GM13976 (cell line): ENCODE measurements at regions not wholly inside any gene's neighbourhood (a gene's known extent, or its start where the extent isn't known, plus 50 kb on each side); places are given as distances from the start of the nearest gene placed in this dataset.

Experiments
- DNase-seq: peaks from one replicate; pipeline ENCODE4 v3.0.0; 2012; ENCODE audit warnings: low spot score
- in situ Hi-C: fragments of 300-500 bp; cut with MboI; formaldehyde crosslinking; loops from one replicate; pipeline ENCODE4 v1.12.0; 2022; ENCODE audit warnings: low sequenced_read_pairs, mixed read lengths, inconsistent platforms; ENCODE audit not compliant: unreplicated experiment
- TF ChIP-seq, protein P1 (sequence below): IDR thresholded peaks from 2 replicates; pipeline ENCODE4 v1.5.1; 2012; ENCODE audit warnings: borderline replicate concordance, mild to moderate bottlenecking; ENCODE audit not compliant: insufficient read depth; ENCODE audit errors: extremely low read depth, missing control alignments, control extremely low read depth

DNA sequence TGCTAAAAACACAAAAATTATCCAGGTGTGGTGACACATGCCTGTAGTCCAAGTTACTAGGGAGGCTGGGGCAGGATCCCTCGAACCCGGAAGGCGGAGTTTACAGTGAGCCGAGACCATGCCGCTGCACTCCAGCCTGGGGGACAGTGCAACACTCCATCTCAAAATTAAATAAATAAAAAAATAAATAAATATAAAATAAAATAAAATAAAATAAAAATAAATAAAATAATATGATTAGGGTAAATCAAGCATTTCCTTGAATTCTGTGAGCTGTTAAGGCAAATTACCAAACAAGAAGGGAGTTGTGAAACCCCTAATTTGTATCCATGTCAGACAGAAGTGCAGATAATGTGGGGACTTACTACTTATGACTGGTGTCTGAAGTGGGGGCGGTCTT, 1928.9 kb upstream of the IGFBP7 start:
- TF ChIP-seq, protein P1, sequence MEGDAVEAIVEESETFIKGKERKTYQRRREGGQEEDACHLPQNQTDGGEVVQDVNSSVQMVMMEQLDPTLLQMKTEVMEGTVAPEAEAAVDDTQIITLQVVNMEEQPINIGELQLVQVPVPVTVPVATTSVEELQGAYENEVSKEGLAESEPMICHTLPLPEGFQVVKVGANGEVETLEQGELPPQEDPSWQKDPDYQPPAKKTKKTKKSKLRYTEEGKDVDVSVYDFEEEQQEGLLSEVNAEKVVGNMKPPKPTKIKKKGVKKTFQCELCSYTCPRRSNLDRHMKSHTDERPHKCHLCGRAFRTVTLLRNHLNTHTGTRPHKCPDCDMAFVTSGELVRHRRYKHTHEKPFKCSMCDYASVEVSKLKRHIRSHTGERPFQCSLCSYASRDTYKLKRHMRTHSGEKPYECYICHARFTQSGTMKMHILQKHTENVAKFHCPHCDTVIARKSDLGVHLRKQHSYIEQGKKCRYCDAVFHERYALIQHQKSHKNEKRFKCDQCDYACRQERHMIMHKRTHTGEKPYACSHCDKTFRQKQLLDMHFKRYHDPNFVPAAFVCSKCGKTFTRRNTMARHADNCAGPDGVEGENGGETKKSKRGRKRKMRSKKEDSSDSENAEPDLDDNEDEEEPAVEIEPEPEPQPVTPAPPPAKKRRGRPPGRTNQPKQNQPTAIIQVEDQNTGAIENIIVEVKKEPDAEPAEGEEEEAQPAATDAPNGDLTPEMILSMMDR: no peak
- in situ Hi-C loops: no loop called here
- no peak for DNase-seq

DNA sequence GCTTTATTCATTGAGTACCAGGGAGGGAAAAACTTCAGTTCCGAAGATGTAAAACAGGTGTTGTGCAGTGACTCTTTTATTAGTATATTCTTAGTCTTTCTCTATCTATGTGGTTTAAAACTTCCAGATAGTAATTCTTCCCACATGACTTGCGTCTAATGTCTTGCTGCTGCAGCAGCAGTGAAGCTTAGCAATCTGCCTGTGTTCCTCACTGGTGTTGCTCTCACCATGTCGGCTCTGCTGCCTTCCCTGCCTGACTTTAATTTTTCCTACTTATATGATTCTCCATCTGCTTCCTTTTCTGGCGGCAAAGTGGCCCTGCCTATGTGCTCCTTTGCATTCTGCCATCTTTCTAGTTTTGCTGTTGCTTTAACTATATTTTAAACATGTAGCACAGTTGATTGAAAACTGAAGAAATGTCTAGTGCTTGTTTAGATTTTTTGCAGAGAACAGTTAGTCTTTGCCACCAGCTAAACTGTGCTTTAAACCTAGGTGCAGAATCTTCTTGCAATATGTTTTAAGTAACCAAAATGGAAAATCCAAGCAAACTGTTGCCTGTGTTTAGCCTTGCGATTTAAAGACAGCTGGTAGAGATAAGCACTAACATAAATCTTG, 1934.2 kb upstream of the IGFBP7 start:
- no peak for DNase-seq
- in situ Hi-C loops: no loop called here
- TF ChIP-seq, protein P1: no peak

DNA sequence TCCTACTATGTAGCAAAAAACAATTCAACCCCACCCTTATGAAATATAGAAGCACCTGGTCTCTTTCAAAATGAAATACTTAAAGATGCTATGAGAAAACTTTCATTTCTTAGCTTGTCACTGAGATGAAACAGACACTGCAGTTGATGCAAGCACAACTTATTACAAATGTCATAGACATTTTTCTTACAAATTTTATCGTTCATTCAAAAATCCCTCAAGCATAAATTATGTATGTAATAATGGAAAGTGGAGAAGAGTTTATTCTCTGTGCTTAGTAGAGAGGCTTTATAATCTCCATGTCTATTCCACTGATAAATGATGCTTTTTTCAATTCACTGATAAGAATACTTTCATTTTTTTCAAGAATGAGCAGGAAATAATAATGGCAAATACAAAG, 1943.9 kb upstream of the IGFBP7 start:
- DNase-seq: no peak
- TF ChIP-seq, protein P1: no peak
- in situ Hi-C loops: no loop called here

DNA sequence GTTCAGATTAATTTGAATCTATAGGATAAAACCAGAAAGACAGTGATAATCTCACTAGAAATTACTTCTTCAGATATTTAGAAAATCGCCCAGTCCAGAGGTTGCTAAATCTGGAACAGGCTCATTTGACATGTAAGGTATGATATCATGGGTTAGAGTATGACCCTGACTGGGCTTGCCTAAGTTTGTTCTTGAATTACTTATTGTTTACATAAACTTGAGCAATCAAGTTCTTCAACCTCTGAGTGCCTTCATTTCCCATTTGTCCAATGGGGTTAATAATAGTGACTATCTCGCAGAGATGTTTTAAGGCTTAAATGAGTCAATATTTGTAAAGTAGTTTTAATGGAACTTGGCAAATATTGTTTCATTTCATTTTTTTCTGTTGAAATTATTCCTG, 1947.6 kb upstream of the IGFBP7 start:
- TF ChIP-seq, protein P1: no peak
- no peak for DNase-seq
- in situ Hi-C loops: no loop called here

DNA sequence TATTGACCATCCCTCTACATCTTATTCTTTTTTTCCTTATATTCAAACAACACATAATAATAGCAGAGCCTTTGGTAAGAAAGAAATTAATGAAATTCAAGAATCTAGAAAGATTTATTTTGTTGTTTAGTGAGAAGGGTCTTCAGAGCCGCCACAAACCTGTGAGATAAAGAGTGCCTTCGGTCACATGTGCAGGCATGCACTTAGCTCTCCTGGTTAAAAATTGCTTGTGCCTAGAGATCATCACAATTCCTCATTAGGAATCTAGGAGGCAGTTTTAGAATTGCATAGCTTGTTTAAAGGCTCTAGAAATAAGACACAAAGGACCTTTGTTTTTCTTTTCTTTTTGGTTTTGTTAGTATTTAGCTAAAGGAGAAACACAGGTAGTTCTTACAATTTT, 1948.4 kb upstream of the IGFBP7 start:
- no peak for DNase-seq
- TF ChIP-seq, protein P1: no peak
- in situ Hi-C loops: no loop called here

DNA sequence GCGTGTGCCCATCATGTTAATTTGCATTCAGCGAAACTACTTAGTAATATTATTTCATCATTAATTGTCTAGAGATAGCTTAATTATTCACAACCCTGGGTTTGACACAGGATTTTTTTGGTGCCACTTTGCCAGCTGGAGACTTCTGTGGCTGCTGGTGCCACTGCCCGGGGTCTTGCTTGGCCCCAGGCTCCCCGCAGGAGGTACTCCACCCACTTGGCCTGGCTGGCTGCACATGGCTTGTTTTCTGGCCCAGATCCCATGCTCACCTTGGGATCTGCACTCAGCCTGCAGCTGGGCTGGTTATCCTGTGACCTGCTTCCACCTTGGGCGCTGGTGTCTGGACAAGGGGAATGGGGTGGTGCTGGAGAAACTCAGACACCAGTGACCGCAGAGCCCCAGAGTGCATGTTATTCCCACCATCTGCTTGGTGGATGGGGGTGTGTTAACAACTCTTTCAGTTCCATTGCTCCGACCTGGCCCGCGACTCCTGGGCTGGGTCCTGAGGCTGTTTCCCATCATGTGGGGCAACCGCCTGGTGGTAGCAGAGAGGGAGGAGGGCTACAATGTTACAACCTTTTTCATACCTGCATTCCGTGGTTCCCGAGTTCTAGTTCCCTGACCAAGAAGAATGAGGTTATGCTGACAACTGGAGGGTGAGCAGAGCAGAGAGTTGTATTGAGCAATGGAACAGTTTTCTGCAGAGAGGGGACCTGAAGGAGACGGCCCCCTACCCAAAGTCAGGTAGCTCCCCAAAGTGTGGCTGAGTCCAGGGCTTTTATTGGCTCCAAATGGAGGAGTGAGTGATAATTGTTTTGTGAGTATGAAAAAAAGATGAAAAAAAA, 1950.0 kb upstream of the IGFBP7 start:
- in situ Hi-C loops: no loop called here
- TF ChIP-seq, protein P1: no peak
- DNase-seq: no peak
